ENCODE measurements at regions not wholly inside any gene's neighbourhood (a gene's known extent, or its start where the extent isn't known, plus 50 kb on each side); places are given as distances from the start of the nearest gene placed in this dataset.
A peak's percentile ranks its signal among the peaks of the same experiment; 100 is the strongest.

GRCh38 chr13:107205318-107206104 is 637.6 kb upstream of the ARGLU1 start:
- peak; percentile 76 for DNase-seq (ENCODE audit: low spot score)

GRCh38 chr13:107203146-107203847 is 635.4 kb upstream of the ARGLU1 start:
- DNase-seq (ENCODE audit: low spot score): peak; percentile 67

- no peak for DNase-seq (ENCODE audit: low spot score)
These were observed 634.6 kb upstream of the ARGLU1 start for GRCh38 chr13:107202371-107203023.

- DNase-seq (ENCODE audit: low spot score): no peak
These were observed 632.6 kb upstream of the ARGLU1 start for GRCh38 chr13:107200491-107200890.

GRCh38 chr13:107192289-107192688 is 624.4 kb upstream of the ARGLU1 start:
- DNase-seq (ENCODE audit: low spot score): no peak

GRCh38 chr13:107190065-107190464 is 622.1 kb upstream of the ARGLU1 start:
- DNase-seq (ENCODE audit: low spot score): no peak

GRCh38 chr13:107185889-107186288 is 618.0 kb upstream of the ARGLU1 start:
- no peak for DNase-seq (ENCODE audit: low spot score)

GRCh38 chr13:107170270-107170931 is 602.5 kb upstream of the ARGLU1 start:
- DNase-seq (ENCODE audit: low spot score): no peak

GRCh38 chr13:107157271-107157670 is 589.3 kb upstream of the ARGLU1 start:
- DNase-seq (ENCODE audit: low spot score): no peak

GRCh38 chr13:107144432-107144831 is 576.5 kb upstream of the ARGLU1 start:
- DNase-seq (ENCODE audit: low spot score): no peak

GRCh38 chr13:107141767-107142166 is 573.8 kb upstream of the ARGLU1 start:
- no peak for DNase-seq (ENCODE audit: low spot score)

- no peak for DNase-seq (ENCODE audit: low spot score)
These were observed 571.1 kb upstream of the ARGLU1 start for GRCh38 chr13:107139006-107139405.

- DNase-seq (ENCODE audit: low spot score): no peak
These were observed 570.5 kb upstream of the ARGLU1 start for GRCh38 chr13:107138486-107138885.

- DNase-seq (ENCODE audit: low spot score): no peak
These were observed 566.0 kb upstream of the ARGLU1 start for GRCh38 chr13:107133950-107134349.

- DNase-seq (ENCODE audit: low spot score): no peak
These were observed 562.6 kb upstream of the ARGLU1 start for GRCh38 chr13:107130566-107130965.

GRCh38 chr13:107124730-107125129 is 556.8 kb upstream of the ARGLU1 start:
- DNase-seq (ENCODE audit: low spot score): no peak

- DNase-seq (ENCODE audit: low spot score): no peak
These were observed 556.3 kb upstream of the ARGLU1 start for GRCh38 chr13:107124129-107124718.

- DNase-seq (ENCODE audit: low spot score): no peak
These were observed 553.9 kb upstream of the ARGLU1 start for GRCh38 chr13:107121793-107122192.

- no peak for DNase-seq (ENCODE audit: low spot score)
These were observed 552.3 kb upstream of the ARGLU1 start for GRCh38 chr13:107119989-107120881.

GRCh38 chr13:107118506-107118905 is 550.6 kb upstream of the ARGLU1 start:
- no peak for DNase-seq (ENCODE audit: low spot score)
